Tibial nerve (tissue), 4 donors: ENCODE measurements at regions not wholly inside any gene's neighbourhood (a gene's known extent, or its start where the extent isn't known, plus 50 kb on each side); places are given as distances from the start of the nearest gene placed in this dataset.

Source experiments
- EP300 ChIP-seq, 2 donors: sonication (generic); formaldehyde crosslinking; IDR thresholded peaks; one replicate each; pipeline ENCODE4 v1.6.1; 2017; ENCODE audit warnings: antibody characterized with exemption in 2 of 2, mild to moderate bottlenecking in 1 of 2
- POLR2A ChIP-seq, 2 donors: fragments of 450-650 bp; IDR thresholded peaks; one replicate each; pipeline ENCODE4 v1.6.1; 2017; ENCODE audit warnings: antibody characterized with exemption in 2 of 2, mild to moderate bottlenecking in 2 of 2, moderate library complexity in 2 of 2
- TF ChIP-seq, protein P1 (sequence below), 5 experiments: fragments of 200-600 bp in 3 of 5; fragments of 450-650 bp in 2 of 5; sonication (generic) in 3 of 5; IDR thresholded peaks; one replicate each; pipeline ENCODE4 v1.5.1; 2016 to 2019; ENCODE audit warnings: antibody characterized with exemption in 5 of 5, mild to moderate bottlenecking in 3 of 5, moderate library complexity in 2 of 5

DNA sequence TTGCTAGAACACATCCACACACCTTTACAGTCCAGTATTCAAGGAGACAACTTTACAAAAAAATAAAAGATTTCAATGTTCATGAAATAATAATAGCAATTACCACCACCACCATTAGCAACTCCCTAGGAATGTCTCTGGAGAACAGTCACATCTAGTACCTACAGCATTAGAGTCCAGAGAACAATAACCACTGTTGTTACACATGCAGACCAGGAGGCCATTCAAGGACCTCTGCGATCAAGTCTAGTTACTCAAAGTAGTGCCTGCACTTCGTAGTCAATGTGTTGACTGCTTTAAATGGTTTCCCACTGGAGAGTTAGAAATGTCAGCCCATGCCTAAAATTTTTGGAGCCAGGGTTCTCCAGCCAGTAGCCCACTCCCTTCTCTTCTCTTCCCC, 244.4 kb downstream of the DEPDC1B start:
- TF ChIP-seq, protein P1, sequence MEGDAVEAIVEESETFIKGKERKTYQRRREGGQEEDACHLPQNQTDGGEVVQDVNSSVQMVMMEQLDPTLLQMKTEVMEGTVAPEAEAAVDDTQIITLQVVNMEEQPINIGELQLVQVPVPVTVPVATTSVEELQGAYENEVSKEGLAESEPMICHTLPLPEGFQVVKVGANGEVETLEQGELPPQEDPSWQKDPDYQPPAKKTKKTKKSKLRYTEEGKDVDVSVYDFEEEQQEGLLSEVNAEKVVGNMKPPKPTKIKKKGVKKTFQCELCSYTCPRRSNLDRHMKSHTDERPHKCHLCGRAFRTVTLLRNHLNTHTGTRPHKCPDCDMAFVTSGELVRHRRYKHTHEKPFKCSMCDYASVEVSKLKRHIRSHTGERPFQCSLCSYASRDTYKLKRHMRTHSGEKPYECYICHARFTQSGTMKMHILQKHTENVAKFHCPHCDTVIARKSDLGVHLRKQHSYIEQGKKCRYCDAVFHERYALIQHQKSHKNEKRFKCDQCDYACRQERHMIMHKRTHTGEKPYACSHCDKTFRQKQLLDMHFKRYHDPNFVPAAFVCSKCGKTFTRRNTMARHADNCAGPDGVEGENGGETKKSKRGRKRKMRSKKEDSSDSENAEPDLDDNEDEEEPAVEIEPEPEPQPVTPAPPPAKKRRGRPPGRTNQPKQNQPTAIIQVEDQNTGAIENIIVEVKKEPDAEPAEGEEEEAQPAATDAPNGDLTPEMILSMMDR (IDR thresholded peaks at IDR 0.05): no peak
- TF ChIP-seq EP300 (IDR thresholded peaks at IDR 0.05) (no peak), POLR2A (IDR thresholded peaks at IDR 0.05) (no peak)
